Chondrocyte (in vitro differentiated cells): ENCODE measurements at regions not wholly inside any gene's neighbourhood (a gene's known extent, or its start where the extent isn't known, plus 50 kb on each side); places are given as distances from the start of the nearest gene placed in this dataset.

ENCODE experiments used
- DNase-seq: peaks from one replicate; pipeline ENCODE4 v3.0.0; 2021; ENCODE audit warnings: mixed read lengths, low spot score
- H3K27ac Mint-ChIP-seq: one replicate; pipeline ENCODE4 v1.8.0; 2021; ENCODE audit warnings: mild to moderate bottlenecking, moderate library complexity, mixed read lengths; ENCODE audit not compliant: unreplicated experiment
- H3K27me3 Mint-ChIP-seq: 2 replicates; pipeline ENCODE4 v1.8.0; 2021; ENCODE audit warnings: low read depth, mixed read lengths
- H3K36me3 Mint-ChIP-seq: 2 replicates; pipeline ENCODE4 v1.8.0; 2021; ENCODE audit warnings: low read depth, mixed read lengths
- H3K4me1 Mint-ChIP-seq: 2 replicates; pipeline ENCODE4 v1.8.0; 2021; ENCODE audit warnings: low read depth, mild to moderate bottlenecking, mixed read lengths
- H3K4me3 Mint-ChIP-seq: one replicate; pipeline ENCODE4 v1.8.0; 2021; ENCODE audit warnings: mild to moderate bottlenecking, moderate library complexity, mixed read lengths; ENCODE audit not compliant: unreplicated experiment
- H3K9me3 Mint-ChIP-seq: 2 replicates; pipeline ENCODE4 v1.8.0; 2021; ENCODE audit warnings: low read depth, mixed read lengths
- TF ChIP-seq, protein P1 (sequence below): fragments of 200-600 bp; sonication (generic); IDR thresholded peaks from 2 replicates; pipeline ENCODE4 v1.5.0; 2021; ENCODE audit warnings: antibody characterized with exemption, mild to moderate bottlenecking, moderate library complexity

DNA sequence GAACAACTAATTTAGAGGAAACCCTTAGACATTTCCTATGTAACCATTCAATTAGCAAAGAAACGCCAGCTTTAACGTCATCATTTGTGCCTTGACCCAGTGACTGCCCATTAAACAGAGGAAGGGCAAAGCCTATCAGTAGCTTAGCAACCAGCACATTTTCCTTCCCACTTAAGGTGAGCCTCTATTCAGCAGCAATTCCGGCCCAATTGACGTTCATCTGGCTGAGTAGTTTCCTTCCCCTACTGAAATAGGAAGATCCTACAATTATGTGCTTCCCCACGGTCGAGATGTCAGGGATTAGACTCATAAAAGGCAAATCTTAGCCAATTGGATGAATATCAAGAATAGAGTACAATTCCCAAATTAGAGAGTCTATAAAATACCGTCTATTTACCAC lies 482.1 kb upstream of the ADAMTS5 start:
- Mint-ChIP-seq H3K27ac (no peak overlapping the region), H3K36me3 (no peaks in the 10 kb centered on the region), H3K9me3 (peaks cover 7% of the 10 kb centered on the region), H3K4me3 (no peak overlapping the region), H3K4me1 (peaks cover 2% of the 10 kb centered on the region), H3K27me3 (no peaks in the 10 kb centered on the region)
- TF ChIP-seq, protein P1, sequence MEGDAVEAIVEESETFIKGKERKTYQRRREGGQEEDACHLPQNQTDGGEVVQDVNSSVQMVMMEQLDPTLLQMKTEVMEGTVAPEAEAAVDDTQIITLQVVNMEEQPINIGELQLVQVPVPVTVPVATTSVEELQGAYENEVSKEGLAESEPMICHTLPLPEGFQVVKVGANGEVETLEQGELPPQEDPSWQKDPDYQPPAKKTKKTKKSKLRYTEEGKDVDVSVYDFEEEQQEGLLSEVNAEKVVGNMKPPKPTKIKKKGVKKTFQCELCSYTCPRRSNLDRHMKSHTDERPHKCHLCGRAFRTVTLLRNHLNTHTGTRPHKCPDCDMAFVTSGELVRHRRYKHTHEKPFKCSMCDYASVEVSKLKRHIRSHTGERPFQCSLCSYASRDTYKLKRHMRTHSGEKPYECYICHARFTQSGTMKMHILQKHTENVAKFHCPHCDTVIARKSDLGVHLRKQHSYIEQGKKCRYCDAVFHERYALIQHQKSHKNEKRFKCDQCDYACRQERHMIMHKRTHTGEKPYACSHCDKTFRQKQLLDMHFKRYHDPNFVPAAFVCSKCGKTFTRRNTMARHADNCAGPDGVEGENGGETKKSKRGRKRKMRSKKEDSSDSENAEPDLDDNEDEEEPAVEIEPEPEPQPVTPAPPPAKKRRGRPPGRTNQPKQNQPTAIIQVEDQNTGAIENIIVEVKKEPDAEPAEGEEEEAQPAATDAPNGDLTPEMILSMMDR, result no peak
- no peak for DNase-seq

DNA sequence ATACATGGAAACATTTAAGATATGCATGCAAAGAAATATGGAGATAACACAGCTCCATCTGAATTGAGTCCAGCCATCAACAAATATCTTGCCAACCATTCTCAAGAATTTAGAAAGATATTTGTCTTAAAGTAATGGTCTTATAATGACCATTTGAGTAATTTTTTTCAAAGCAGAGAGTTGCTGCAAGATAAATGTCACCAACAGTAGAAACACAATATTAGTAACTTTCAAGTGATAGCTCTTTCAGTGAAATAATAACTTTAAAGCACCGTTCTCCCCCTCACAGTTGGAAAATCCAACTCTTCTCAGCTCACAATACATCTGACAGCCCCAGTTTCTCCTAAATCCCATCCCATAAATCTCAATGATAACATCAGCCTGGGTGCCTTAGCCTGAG lies 481.0 kb upstream of the ADAMTS5 start:
- no peaks in the 10 kb centered on the region for H3K27me3 Mint-ChIP-seq
- DNase-seq, result no peak
- H3K4me3 Mint-ChIP-seq, result no peak overlapping the region
- H3K9me3 Mint-ChIP-seq, result peaks cover 12% of the 10 kb centered on the region
- H3K4me1 Mint-ChIP-seq, result peaks cover 2% of the 10 kb centered on the region
- no peak overlapping the region for H3K27ac Mint-ChIP-seq
- TF ChIP-seq, protein P1, result no peak
- H3K36me3 Mint-ChIP-seq, result peaks cover 2% of the 10 kb centered on the region

DNA sequence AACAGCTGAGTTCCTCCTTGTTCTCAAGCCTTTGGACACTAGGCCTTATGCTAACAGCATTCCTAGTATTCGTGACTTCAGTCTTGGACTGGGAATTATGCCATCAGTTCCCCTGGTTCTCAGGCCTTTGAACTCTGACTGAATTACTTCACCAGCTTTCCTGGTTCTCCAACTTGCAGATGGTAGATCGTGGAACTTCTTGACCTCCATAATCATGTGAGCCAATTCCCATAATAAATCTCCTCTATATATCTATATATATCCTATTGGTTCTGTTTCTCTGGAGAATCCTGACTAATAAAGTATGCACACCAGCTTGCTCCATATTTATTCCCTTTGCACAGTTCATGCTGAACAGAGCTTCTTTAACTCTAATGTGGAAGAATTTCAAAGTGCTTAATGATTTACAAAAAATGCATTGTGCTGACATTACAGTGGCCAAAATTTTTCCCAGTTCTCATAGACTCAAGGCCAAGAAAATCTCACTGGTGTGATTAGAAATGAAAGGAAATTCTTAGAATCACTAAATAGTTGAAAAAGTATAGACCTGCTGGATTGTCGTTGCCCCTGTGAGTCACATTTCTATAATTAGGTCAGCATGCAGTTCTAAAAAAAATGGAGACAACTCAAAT lies 462.9 kb upstream of the ADAMTS5 start:
- TF ChIP-seq, protein P1, result no peak
- H3K27me3 Mint-ChIP-seq, result no peaks in the 10 kb centered on the region
- H3K9me3 Mint-ChIP-seq, result peaks cover 21% of the 10 kb centered on the region
- H3K4me1 Mint-ChIP-seq, result peaks cover 37% of the 10 kb centered on the region
- H3K4me3 Mint-ChIP-seq, result no peak overlapping the region
- H3K27ac Mint-ChIP-seq, result peak overlapping the region; percentile 15
- no peak for DNase-seq
- peaks cover 6% of the 10 kb centered on the region for H3K36me3 Mint-ChIP-seq

DNA sequence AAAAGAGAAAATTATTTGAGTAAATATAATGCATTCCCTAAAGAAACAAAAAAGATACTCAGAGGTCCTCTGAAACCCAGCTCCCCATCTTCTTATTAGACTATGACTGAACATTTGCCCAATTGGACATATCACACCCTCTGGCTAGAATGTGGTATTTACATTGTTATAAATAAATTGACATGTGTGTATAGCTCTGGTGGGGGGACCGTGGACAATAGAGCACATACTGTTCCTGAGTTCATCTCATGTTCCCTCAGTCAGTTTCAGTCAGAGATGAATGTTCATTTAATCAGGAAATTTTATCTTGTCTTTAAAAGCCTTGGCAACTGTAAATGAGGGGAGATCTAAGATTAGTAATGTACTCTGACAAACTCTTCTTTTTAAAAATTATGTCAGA lies 459.3 kb upstream of the ADAMTS5 start:
- H3K4me3 Mint-ChIP-seq, result no peak overlapping the region

DNA sequence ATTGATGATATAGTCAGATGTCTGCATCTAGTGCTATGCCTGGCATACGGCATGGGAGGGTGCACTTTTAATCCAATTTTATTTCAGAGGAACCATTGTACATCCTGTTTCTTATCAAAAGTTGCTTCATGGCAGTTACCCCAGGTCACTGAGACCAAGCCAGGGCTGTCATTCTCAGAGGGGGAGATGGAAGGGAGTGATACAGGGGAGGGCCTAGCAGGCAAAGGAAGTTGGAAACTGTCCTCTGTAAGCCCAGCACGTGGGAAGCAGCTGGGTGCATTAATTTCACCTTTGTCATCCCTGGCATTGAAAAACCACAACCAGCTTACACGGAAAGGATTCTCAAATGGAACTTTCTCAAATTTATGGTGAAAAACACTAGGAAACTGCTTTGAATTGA lies 458.7 kb upstream of the ADAMTS5 start:
- Mint-ChIP-seq H3K27ac (no peak overlapping the region), H3K4me1 (peaks cover 60% of the 10 kb centered on the region), H3K9me3 (peaks cover 13% of the 10 kb centered on the region), H3K36me3 (peaks cover 1% of the 10 kb centered on the region), H3K4me3 (no peak overlapping the region), H3K27me3 (no peaks in the 10 kb centered on the region)
- TF ChIP-seq, protein P1, result no peak
- DNase-seq, result no peak

More for the DNA sequence above, 459.3 kb upstream of the ADAMTS5 start:
- TF ChIP-seq, protein P1, result no peak
- no peak overlapping the region for H3K27ac Mint-ChIP-seq
- peaks cover 1% of the 10 kb centered on the region for H3K36me3 Mint-ChIP-seq
- DNase-seq, result no peak
- no peaks in the 10 kb centered on the region for H3K27me3 Mint-ChIP-seq
- H3K4me1 Mint-ChIP-seq, result peaks cover 66% of the 10 kb centered on the region
- peaks cover 18% of the 10 kb centered on the region for H3K9me3 Mint-ChIP-seq
